SU-DHL-6 (cell line): ENCODE measurements at regions not wholly inside any gene's neighbourhood (a gene's known extent, or its start where the extent isn't known, plus 50 kb on each side); places are given as distances from the start of the nearest gene placed in this dataset.

Source experiments
- H2AFZ ChIP-seq: fragments of 200-600 bp; sonication (generic); 2 replicates; pipeline ENCODE4 v1.6.1; 2014; ENCODE audit warnings: low read depth, mild to moderate bottlenecking, moderate library complexity, mixed read lengths, antibody characterized with exemption, low read length; ENCODE audit not compliant: severe bottlenecking
- H3F3A ChIP-seq: fragments of 200-600 bp; shearing (Covaris generic); 2 replicates; pipeline ENCODE4 v1.6.0; 2016; ENCODE audit warnings: antibody characterized with exemption, mild to moderate bottlenecking; ENCODE audit not compliant: insufficient read depth
- H3K27ac ChIP-seq: fragments of 200-600 bp; sonication (generic); 2 replicates; pipeline ENCODE4 v1.5.1; 2016; ENCODE audit warnings: low read depth, mild to moderate bottlenecking, low read length, moderate library complexity, mixed read lengths
- H3K27me3 ChIP-seq: fragments of 200-600 bp; sonication (generic), shearing (Covaris generic); 2 replicates; pipeline ENCODE4 v1.6.0; 2014; ENCODE audit warnings: mild to moderate bottlenecking, low read length
- H3K36me3 ChIP-seq: fragments of 200-600 bp; sonication (generic); 2 replicates; pipeline ENCODE4 v1.6.1; 2014; ENCODE audit warnings: mild to moderate bottlenecking, low read length, mixed read lengths
- H3K4me2 ChIP-seq: fragments of 300-600, 200-600 bp; shearing (Covaris generic), sonication (generic); 2 replicates; pipeline ENCODE4 v1.6.0; 2014; ENCODE audit warnings: low read length, low read depth, mild to moderate bottlenecking; ENCODE audit not compliant: poor library complexity, severe bottlenecking
- H3K4me3 ChIP-seq: fragments of 200-600 bp; sonication (generic); 2 replicates; pipeline ENCODE4 v1.5.1; 2014; ENCODE audit warnings: antibody characterized with exemption, low read length, mild to moderate bottlenecking, mixed read lengths; ENCODE audit not compliant: insufficient read depth, poor library complexity, severe bottlenecking
- H3K79me2 ChIP-seq: fragments of 200-600 bp; sonication (generic); 2 replicates; pipeline ENCODE4 v1.6.1; 2014; ENCODE audit warnings: mild to moderate bottlenecking, low read length, moderate library complexity; ENCODE audit not compliant: insufficient read depth
- H3K9ac ChIP-seq: fragments of 200-600 bp; sonication (generic); 2 replicates; pipeline ENCODE4 v1.7.0; 2014; ENCODE audit warnings: mild to moderate bottlenecking, low read length
- H3K9me2 ChIP-seq: fragments of 200-600 bp; sonication (generic); replicated peaks from 2 replicates; pipeline ENCODE4 v1.6.1; 2014; ENCODE audit warnings: low read length; ENCODE audit not compliant: insufficient read depth
- H3K9me3 ChIP-seq: fragments of 200-600 bp; sonication (generic); 2 replicates; pipeline ENCODE4 v1.6.1; 2014; ENCODE audit warnings: low read length, mixed read lengths; ENCODE audit not compliant: insufficient read depth
- H4K20me1 ChIP-seq: fragments of 200-600 bp; sonication (generic); 2 replicates; pipeline ENCODE4 v1.6.1; 2014; ENCODE audit warnings: low read depth, mild to moderate bottlenecking, antibody characterized with exemption, low read length, moderate library complexity, mixed read lengths
- EZH2phosphoT487 ChIP-seq: fragments of 200-600 bp; sonication (generic), shearing (Covaris generic); conservative IDR thresholded peaks from 2 replicates; pipeline ENCODE4 v1.6.1; 2018; ENCODE audit warnings: mild to moderate bottlenecking, antibody characterized with exemption, low read length, moderate library complexity, mixed read lengths
- TF ChIP-seq, protein P1 (sequence below): fragments of 200-600 bp; sonication (generic); IDR thresholded peaks from one replicate; pipeline ENCODE4 v1.5.1; 2017; ENCODE audit warnings: antibody characterized with exemption, mild to moderate bottlenecking, low read length, moderate library complexity; ENCODE audit not compliant: insufficient read depth, poor library complexity, severe bottlenecking

DNA sequence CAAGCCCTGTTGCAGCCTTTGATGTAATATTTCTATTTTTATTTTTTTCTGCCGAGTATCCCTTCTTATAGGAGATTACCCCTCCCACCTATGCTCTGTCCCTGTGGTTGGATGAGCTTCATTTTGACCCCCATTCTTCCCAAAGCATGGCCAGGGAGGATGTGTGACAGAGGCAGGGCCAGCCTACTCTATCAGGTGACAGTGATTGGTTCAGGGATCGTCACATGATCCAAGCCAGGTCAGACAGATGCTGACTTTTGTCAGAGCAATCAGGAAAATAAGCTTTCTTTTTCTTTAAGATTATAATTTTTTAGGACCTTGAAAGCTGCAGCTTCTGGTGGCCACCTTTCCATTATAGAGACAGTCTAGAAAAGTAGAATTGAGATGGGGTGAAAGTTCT is 314.3 kb downstream of the NUP35 start:
- H3F3A ChIP-seq: no peaks in the 10 kb centered on the region
- TF ChIP-seq EZH2phosphoT487: no peak
- TF ChIP-seq, protein P1, sequence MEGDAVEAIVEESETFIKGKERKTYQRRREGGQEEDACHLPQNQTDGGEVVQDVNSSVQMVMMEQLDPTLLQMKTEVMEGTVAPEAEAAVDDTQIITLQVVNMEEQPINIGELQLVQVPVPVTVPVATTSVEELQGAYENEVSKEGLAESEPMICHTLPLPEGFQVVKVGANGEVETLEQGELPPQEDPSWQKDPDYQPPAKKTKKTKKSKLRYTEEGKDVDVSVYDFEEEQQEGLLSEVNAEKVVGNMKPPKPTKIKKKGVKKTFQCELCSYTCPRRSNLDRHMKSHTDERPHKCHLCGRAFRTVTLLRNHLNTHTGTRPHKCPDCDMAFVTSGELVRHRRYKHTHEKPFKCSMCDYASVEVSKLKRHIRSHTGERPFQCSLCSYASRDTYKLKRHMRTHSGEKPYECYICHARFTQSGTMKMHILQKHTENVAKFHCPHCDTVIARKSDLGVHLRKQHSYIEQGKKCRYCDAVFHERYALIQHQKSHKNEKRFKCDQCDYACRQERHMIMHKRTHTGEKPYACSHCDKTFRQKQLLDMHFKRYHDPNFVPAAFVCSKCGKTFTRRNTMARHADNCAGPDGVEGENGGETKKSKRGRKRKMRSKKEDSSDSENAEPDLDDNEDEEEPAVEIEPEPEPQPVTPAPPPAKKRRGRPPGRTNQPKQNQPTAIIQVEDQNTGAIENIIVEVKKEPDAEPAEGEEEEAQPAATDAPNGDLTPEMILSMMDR: no peak
- H3K27ac ChIP-seq: no peak overlapping the region
- H3K9me2 ChIP-seq: no peaks in the 10 kb centered on the region
- no peak overlapping the region for H3K4me3 ChIP-seq
- no peaks in the 10 kb centered on the region for H3K79me2 ChIP-seq
- no peak overlapping the region for H2AFZ ChIP-seq
- no peaks in the 10 kb centered on the region for H3K9me3 ChIP-seq
- H3K36me3 ChIP-seq: no peaks in the 10 kb centered on the region
- no peaks in the 10 kb centered on the region for H4K20me1 ChIP-seq
- no peak overlapping the region for H3K9ac ChIP-seq
- H3K27me3 ChIP-seq: no peaks in the 10 kb centered on the region
- H3K4me2 ChIP-seq: no peak overlapping the region

DNA sequence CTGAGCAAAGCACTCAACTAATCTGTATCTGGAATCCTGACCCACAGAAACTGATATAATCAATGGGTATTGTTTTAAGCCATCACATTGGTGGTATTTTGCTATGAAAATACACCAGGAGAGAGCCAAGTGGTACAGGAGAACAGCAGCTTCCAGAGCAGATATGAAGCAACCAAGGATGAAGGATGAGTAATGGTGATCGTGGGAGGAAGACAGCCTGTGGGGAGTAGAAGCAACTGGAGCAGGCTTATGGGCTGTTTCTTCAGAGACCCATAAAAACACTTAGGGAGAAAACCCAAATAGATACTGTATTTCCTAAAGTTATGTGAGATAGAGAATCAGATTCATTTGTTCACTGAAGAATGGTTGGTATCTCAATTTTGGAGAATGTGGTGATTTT is 330.8 kb downstream of the NUP35 start:
- H3K27ac ChIP-seq: no peak overlapping the region
- no peak overlapping the region for H3K4me3 ChIP-seq
- H3F3A ChIP-seq: no peaks in the 10 kb centered on the region
- no peak overlapping the region for H2AFZ ChIP-seq
- H3K36me3 ChIP-seq: no peaks in the 10 kb centered on the region
- no peaks in the 10 kb centered on the region for H3K9me2 ChIP-seq
- TF ChIP-seq, protein P1: no peak
- no peak for TF ChIP-seq EZH2phosphoT487
- no peak overlapping the region for H3K9ac ChIP-seq
- no peaks in the 10 kb centered on the region for H3K79me2 ChIP-seq
- no peaks in the 10 kb centered on the region for H4K20me1 ChIP-seq
- H3K9me3 ChIP-seq: no peaks in the 10 kb centered on the region
- no peaks in the 10 kb centered on the region for H3K27me3 ChIP-seq
- H3K4me2 ChIP-seq: no peak overlapping the region

DNA sequence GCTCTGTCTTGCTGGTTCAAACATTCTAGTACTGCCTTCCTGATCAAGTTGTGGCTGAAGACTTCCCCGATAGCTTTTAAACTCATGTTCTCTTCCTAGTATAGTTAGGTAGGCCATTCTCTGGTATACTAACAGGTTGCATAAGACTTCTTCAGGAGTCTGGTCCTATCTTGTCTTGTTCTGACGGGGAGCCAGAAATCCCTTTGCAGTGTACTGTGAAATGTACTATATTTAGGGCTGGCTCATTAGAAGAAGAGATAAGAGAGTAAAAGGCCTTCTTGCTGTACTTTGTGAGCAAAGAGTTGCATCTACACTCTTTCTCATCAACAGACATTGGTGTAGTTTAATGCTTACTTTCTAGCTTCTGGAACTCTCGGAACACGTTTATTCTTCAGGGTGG is 331.9 kb downstream of the NUP35 start:
- TF ChIP-seq, protein P1: no peak
- no peak for TF ChIP-seq EZH2phosphoT487
- Histone ChIP-seq H3K27ac (no peak overlapping the region), H3K9me3 (no peaks in the 10 kb centered on the region), H3K9ac (no peak overlapping the region), H2AFZ (no peak overlapping the region), H3K27me3 (no peaks in the 10 kb centered on the region), H4K20me1 (no peaks in the 10 kb centered on the region), H3K4me3 (no peak overlapping the region), H3K4me2 (no peak overlapping the region), H3K79me2 (no peaks in the 10 kb centered on the region), H3K9me2 (no peaks in the 10 kb centered on the region), H3K36me3 (no peaks in the 10 kb centered on the region), H3F3A (no peaks in the 10 kb centered on the region)
